Suprapubic skin (tissue), 3 donors: ENCODE measurements at regions not wholly inside any gene's neighbourhood (a gene's known extent, or its start where the extent isn't known, plus 50 kb on each side); places are given as distances from the start of the nearest gene placed in this dataset.

ENCODE experiments used
- POLR2AphosphoS5 ChIP-seq, 3 donors: sonication (generic); formaldehyde crosslinking; IDR thresholded peaks; one replicate each; pipeline ENCODE4 v1.6.1; 2017; ENCODE audit warnings: antibody characterized with exemption in 3 of 3
- TF ChIP-seq, protein P1 (sequence below), 2 donors: fragments of 200-600 bp in 1 of 2; fragments of 450-650 bp in 1 of 2; sonication (generic) in 1 of 2; IDR thresholded peaks; one replicate each; pipeline ENCODE4 v1.5.1; 2016 to 2019; ENCODE audit warnings: antibody characterized with exemption in 2 of 2, mild to moderate bottlenecking in 1 of 2, moderate library complexity in 1 of 2

DNA sequence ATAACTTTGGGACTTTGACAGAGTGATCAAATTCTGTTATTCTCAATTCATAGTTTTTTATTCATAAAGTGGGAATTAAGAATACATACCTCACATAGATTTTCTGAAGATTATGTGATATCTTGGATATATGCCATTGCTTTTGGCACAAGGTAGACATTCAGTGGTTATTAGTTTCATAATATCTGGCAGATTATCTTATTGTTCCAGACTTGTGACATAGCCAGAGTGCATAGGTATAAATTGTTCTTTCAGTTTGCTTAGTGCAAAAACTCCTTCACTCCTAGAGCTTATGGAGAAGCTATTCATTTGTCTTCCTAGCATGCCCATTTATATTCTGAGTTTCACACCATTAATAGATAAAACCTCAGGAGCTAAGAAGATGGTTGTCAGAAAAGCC lies 222.0 kb downstream of the KCNE4 start:
- TF ChIP-seq, protein P1, sequence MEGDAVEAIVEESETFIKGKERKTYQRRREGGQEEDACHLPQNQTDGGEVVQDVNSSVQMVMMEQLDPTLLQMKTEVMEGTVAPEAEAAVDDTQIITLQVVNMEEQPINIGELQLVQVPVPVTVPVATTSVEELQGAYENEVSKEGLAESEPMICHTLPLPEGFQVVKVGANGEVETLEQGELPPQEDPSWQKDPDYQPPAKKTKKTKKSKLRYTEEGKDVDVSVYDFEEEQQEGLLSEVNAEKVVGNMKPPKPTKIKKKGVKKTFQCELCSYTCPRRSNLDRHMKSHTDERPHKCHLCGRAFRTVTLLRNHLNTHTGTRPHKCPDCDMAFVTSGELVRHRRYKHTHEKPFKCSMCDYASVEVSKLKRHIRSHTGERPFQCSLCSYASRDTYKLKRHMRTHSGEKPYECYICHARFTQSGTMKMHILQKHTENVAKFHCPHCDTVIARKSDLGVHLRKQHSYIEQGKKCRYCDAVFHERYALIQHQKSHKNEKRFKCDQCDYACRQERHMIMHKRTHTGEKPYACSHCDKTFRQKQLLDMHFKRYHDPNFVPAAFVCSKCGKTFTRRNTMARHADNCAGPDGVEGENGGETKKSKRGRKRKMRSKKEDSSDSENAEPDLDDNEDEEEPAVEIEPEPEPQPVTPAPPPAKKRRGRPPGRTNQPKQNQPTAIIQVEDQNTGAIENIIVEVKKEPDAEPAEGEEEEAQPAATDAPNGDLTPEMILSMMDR (IDR thresholded peaks at IDR 0.05): no peak
- TF ChIP-seq POLR2AphosphoS5 (IDR thresholded peaks at IDR 0.05): no peak
